GM23248 (cell line): ENCODE measurements at regions not wholly inside any gene's neighbourhood (a gene's known extent, or its start where the extent isn't known, plus 50 kb on each side); places are given as distances from the start of the nearest gene placed in this dataset.

Experiments used
- EZH2 ChIP-seq: fragments of 200-600 bp; sonication (generic); IDR thresholded peaks from 2 replicates; pipeline ENCODE4 v1.6.1; 2018; ENCODE audit warnings: antibody characterized with exemption, mild to moderate bottlenecking; ENCODE audit not compliant: insufficient read depth, poor library complexity, severe bottlenecking
- EZH2phosphoT487 ChIP-seq: fragments of 200-600 bp; sonication (generic); IDR thresholded peaks from 2 replicates; pipeline ENCODE4 v1.6.1; 2018; ENCODE audit warnings: antibody characterized with exemption, moderate library complexity, mild to moderate bottlenecking, low read depth; ENCODE audit not compliant: insufficient read depth

DNA sequence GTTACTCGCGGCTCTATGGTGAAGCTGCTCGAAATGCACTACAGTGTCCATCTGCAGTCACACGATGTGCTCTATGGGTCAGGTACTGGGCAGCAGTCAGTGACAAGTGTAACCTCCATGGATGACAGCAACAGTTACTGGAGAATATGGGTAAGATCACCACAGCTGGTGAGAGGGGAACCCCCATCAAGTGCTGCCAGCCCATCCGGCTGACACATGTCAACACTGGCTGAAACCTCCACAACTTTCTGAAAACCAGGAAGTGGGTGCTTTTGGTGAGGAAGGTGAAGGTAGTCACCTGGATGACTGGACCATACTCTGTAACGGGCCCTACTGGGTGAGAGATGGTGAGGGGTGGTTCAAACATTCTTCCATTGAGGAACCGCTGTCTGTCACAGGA lies 87.4 kb upstream of the C15orf39 start:
- TF ChIP-seq EZH2phosphoT487 (no peak), EZH2 (no peak)
